H9 (cell line): ENCODE measurements at regions not wholly inside any gene's neighbourhood (a gene's known extent, or its start where the extent isn't known, plus 50 kb on each side); places are given as distances from the start of the nearest gene placed in this dataset.

Experiments
- DNase-seq: peaks from one replicate; pipeline ENCODE4 v3.0.0-alpha.2; 2017
- H2AFZ ChIP-seq: one replicate; pipeline ENCODE4 v1.6.1; 2013; ENCODE audit warnings: mild to moderate bottlenecking, low read length, control low read depth, moderate library complexity
- H2AK5ac ChIP-seq: 2 replicates; pipeline ENCODE4 v1.6.1; 2013; ENCODE audit warnings: low read length, control low read depth, mixed read lengths; ENCODE audit not compliant: insufficient read length
- H2BK120ac ChIP-seq: one replicate; pipeline ENCODE4 v1.6.1; 2013; ENCODE audit warnings: low read depth, mild to moderate bottlenecking, low read length, control low read depth, inconsistent platforms; ENCODE audit not compliant: poor library complexity, severe bottlenecking
- H2BK12ac ChIP-seq: 2 replicates; pipeline ENCODE4 v1.6.1; 2013; ENCODE audit warnings: low read length, control low read depth, mixed read lengths, low read depth; ENCODE audit not compliant: insufficient read length
- H2BK15ac ChIP-seq: 2 replicates; pipeline ENCODE4 v1.6.1; 2013; ENCODE audit warnings: low read depth, low read length, control low read depth
- H2BK20ac ChIP-seq: one replicate; pipeline ENCODE4 v1.6.1; 2013; ENCODE audit warnings: low read depth, mild to moderate bottlenecking, low read length, control low read depth, inconsistent platforms; ENCODE audit not compliant: poor library complexity, severe bottlenecking
- H2BK5ac ChIP-seq: 2 replicates; pipeline ENCODE4 v1.6.1; 2013; ENCODE audit warnings: low read length, control low read depth, mixed read lengths; ENCODE audit not compliant: insufficient read length
- H3K14ac ChIP-seq: 2 replicates; pipeline ENCODE4 v1.6.1; 2013; ENCODE audit warnings: low read length, control low read depth; ENCODE audit not compliant: insufficient read depth
- H3K18ac ChIP-seq: 2 replicates; pipeline ENCODE4 v1.6.1; 2013; ENCODE audit warnings: low read depth, mild to moderate bottlenecking, mixed read lengths, low read length, control low read depth; ENCODE audit not compliant: insufficient read length
- H3K23ac ChIP-seq: 2 replicates; pipeline ENCODE4 v1.6.1; 2013; ENCODE audit warnings: low read length, control low read depth, mixed read lengths, low read depth; ENCODE audit not compliant: insufficient read length
- H3K23me2 ChIP-seq: 2 replicates; pipeline ENCODE4 v1.6.1; 2013; ENCODE audit warnings: low read depth, mild to moderate bottlenecking, mixed read lengths, low read length, control low read depth; ENCODE audit not compliant: insufficient read length, poor library complexity, severe bottlenecking
- H3K27ac ChIP-seq: 2 replicates; pipeline ENCODE4 v1.5.1; 2013; ENCODE audit warnings: low read length, control low read depth, mixed read lengths, low read depth; ENCODE audit not compliant: insufficient read length
- H3K27me3 ChIP-seq: 2 replicates; pipeline ENCODE4 v1.6.1; 2013; ENCODE audit warnings: low read length, control low read depth, inconsistent platforms; ENCODE audit not compliant: insufficient read depth
- H3K4ac ChIP-seq: 2 replicates; pipeline ENCODE4 v1.6.1; 2013; ENCODE audit warnings: low read depth, mild to moderate bottlenecking, control low read depth, inconsistent platforms, low read length, moderate library complexity
- H3K4me1 ChIP-seq: 2 replicates; pipeline ENCODE4 v1.6.1; 2013; ENCODE audit warnings: low read length, control low read depth, inconsistent platforms; ENCODE audit not compliant: insufficient read depth
- H3K4me2 ChIP-seq: 2 replicates; pipeline ENCODE4 v1.6.1; 2013; ENCODE audit warnings: low read length, control low read depth, mixed read lengths; ENCODE audit not compliant: insufficient read length, insufficient read depth
- H3K56ac ChIP-seq: 2 replicates; pipeline ENCODE4 v1.6.1; 2013; ENCODE audit warnings: low read depth, mild to moderate bottlenecking, mixed read lengths, low read length, control low read depth; ENCODE audit not compliant: insufficient read length
- H3K79me1 ChIP-seq: 2 replicates; pipeline ENCODE4 v1.6.1; 2013; ENCODE audit warnings: low read depth, mild to moderate bottlenecking, moderate library complexity, low read length, control low read depth, inconsistent platforms; ENCODE audit not compliant: insufficient read depth, poor library complexity, severe bottlenecking
- H3K79me2 ChIP-seq: 2 replicates; pipeline ENCODE4 v1.6.1; 2013; ENCODE audit warnings: low read length, control low read depth, inconsistent platforms; ENCODE audit not compliant: insufficient read depth
- H3K9ac ChIP-seq: 2 replicates; pipeline ENCODE4 v1.6.1; 2013; ENCODE audit warnings: low read length, control low read depth, mixed read lengths; ENCODE audit not compliant: insufficient read length; ENCODE audit errors: extremely low read depth
- H3K9me3 ChIP-seq: one replicate; pipeline ENCODE4 v1.6.1; 2013; ENCODE audit warnings: low read depth, low read length, inconsistent platforms; ENCODE audit not compliant: control insufficient read depth
- H3T11ph ChIP-seq: one replicate; pipeline ENCODE4 v1.6.1; 2013; ENCODE audit warnings: mild to moderate bottlenecking, low read length, control low read depth, inconsistent platforms
- H4K20me1 ChIP-seq: one replicate; pipeline ENCODE4 v1.6.1; 2013; ENCODE audit not compliant: control insufficient read depth, insufficient read length, insufficient read depth
- H4K5ac ChIP-seq: 2 replicates; pipeline ENCODE4 v1.6.1; 2013; ENCODE audit warnings: low read depth, mild to moderate bottlenecking, mixed read lengths, low read length, control low read depth; ENCODE audit not compliant: insufficient read length
- H4K8ac ChIP-seq: replicated peaks from 2 replicates; pipeline ENCODE4 v1.6.1; 2013; ENCODE audit warnings: low read length, control low read depth, mixed read lengths, low read depth; ENCODE audit not compliant: insufficient read length
- H4K91ac ChIP-seq: 2 replicates; pipeline ENCODE4 v1.6.1; 2013; ENCODE audit warnings: low read depth, mild to moderate bottlenecking, moderate library complexity, mixed read lengths, low read length, control low read depth; ENCODE audit not compliant: insufficient read length
- H3K27ac Mint-ChIP-seq, 3 experiments: 2 replicates in 2 of 3; 3 replicates in 1 of 3; pipeline ENCODE4 v1.8.0; 2020 to 2021; ENCODE audit warnings: mixed read lengths in 3 of 3, mild to moderate bottlenecking in 1 of 3, moderate library complexity in 1 of 3
- H3K27me3 Mint-ChIP-seq: 2 replicates; pipeline ENCODE4 v1.8.0; 2021; ENCODE audit warnings: low read depth, mild to moderate bottlenecking, moderate library complexity, mixed read lengths
- H3K36me3 Mint-ChIP-seq, 3 experiments: 2 replicates in 2 of 3; 3 replicates in 1 of 3; pipeline ENCODE4 v1.8.0; 2020 to 2021; ENCODE audit warnings: low read depth in 3 of 3, mixed read lengths in 3 of 3; ENCODE audit not compliant: insufficient read depth in 1 of 3
- H3K4me1 Mint-ChIP-seq, 2 experiments: 2 replicates each; pipeline ENCODE4 v1.8.0; 2020; ENCODE audit warnings: mixed read lengths in 2 of 2
- H3K4me3 Mint-ChIP-seq, 2 experiments: 2 replicates in 1 of 2; 3 replicates in 1 of 2; pipeline ENCODE4 v1.8.0; 2020 to 2021; ENCODE audit warnings: mild to moderate bottlenecking in 2 of 2, mixed read lengths in 2 of 2, moderate library complexity in 1 of 2
- H3K9me3 Mint-ChIP-seq, 2 experiments: 2 replicates in 1 of 2; 3 replicates in 1 of 2; pipeline ENCODE4 v1.8.0; 2020; ENCODE audit warnings: mild to moderate bottlenecking in 2 of 2, mixed read lengths in 2 of 2, moderate library complexity in 1 of 2
- CTCF ChIP-seq: fragments of 200-600 bp; sonication (generic); conservative IDR thresholded peaks from 3 replicates; pipeline ENCODE4 v1.8.0; 2021; ENCODE audit warnings: antibody characterized with exemption, mild to moderate bottlenecking
- WGBS: extraction: QIAGEN DNeasy Blood & Tissue Kit; methylation state at CpG from one replicate; pipeline ENCODE4 v1.1.7; 2013; ENCODE audit warnings: missing lambda C conversion rate, low lambda C conversion rate, mixed read lengths; ENCODE audit not compliant: insufficient read length; ENCODE audit errors: extremely low coverage; 5-methylcytosine and 5-hydroxymethylcytosine counted together

GRCh38 chr10:34886906-34887642 lies 72.0 kb upstream of the PARD3 start:
- no peak overlapping the region for H3K18ac ChIP-seq
- no peak overlapping the region for H3T11ph ChIP-seq
- H3K4me1 ChIP-seq = no peaks in the 10 kb centered on the region
- no peaks in the 10 kb centered on the region for H3K79me1 ChIP-seq
- Mint-ChIP-seq H3K27ac (no peak overlapping the region; a peak in 1 of 7 replicates), H3K36me3 (no peaks in the 10 kb centered on the region), H3K4me1 (peaks cover 6 to 9% of the 10 kb centered on the region in 2 experiments; a peak in 3 of 4 replicates), H3K9me3 (no peaks in the 10 kb centered on the region; a peak in 1 of 5 replicates), H3K27me3 (peaks cover 4% of the 10 kb centered on the region), H3K4me3 (no peak overlapping the region)
- no peak overlapping the region for H3K9ac ChIP-seq
- H4K8ac ChIP-seq = no peak overlapping the region
- no peak overlapping the region for H2BK12ac ChIP-seq
- H3K4me2 ChIP-seq = no peak overlapping the region
- no peaks in the 10 kb centered on the region for H3K27me3 ChIP-seq
- no CpG with 5 or more reads among the region's 8 CpGs for WGBS
- no peak overlapping the region for H3K23ac ChIP-seq
- H4K20me1 ChIP-seq = no peaks in the 10 kb centered on the region
- no peak overlapping the region for H2BK20ac ChIP-seq
- no peak overlapping the region for H2AFZ ChIP-seq
- H3K23me2 ChIP-seq = no peaks in the 10 kb centered on the region
- TF ChIP-seq CTCF = no peak
- H2AK5ac ChIP-seq = no peak overlapping the region
- no peak overlapping the region for H4K5ac ChIP-seq
- H2BK5ac ChIP-seq = no peak overlapping the region
- no peak overlapping the region for H4K91ac ChIP-seq
- H3K14ac ChIP-seq = no peak overlapping the region
- DNase-seq = no peak
- H3K4ac ChIP-seq = no peak overlapping the region
- no peaks in the 10 kb centered on the region for H3K79me2 ChIP-seq
- H3K56ac ChIP-seq = no peak overlapping the region
- H3K9me3 ChIP-seq = no peaks in the 10 kb centered on the region
- no peak overlapping the region for H2BK15ac ChIP-seq
- no peak overlapping the region for H2BK120ac ChIP-seq
- no peak overlapping the region for H3K27ac ChIP-seq
